H1 (cell line): ENCODE measurements at regions not wholly inside any gene's neighbourhood (a gene's known extent, or its start where the extent isn't known, plus 50 kb on each side); places are given as distances from the start of the nearest gene placed in this dataset.

ENCODE experiments used
- FOSL1 ChIP-seq: IDR thresholded peaks from 2 replicates; pipeline ENCODE4 v1.6.1; 2011; ENCODE audit warnings: mild to moderate bottlenecking, low read depth, low read length, moderate library complexity; ENCODE audit not compliant: insufficient read depth
- NANOG ChIP-seq: IDR thresholded peaks from 2 replicates; pipeline ENCODE4 v1.6.1; 2011; ENCODE audit warnings: low read length, low read depth, mild to moderate bottlenecking, inconsistent platforms; ENCODE audit not compliant: insufficient read depth, poor library complexity, severe bottlenecking
- RBBP5 ChIP-seq: IDR thresholded peaks from 2 replicates; pipeline ENCODE4 v1.7.1; 2012; ENCODE audit warnings: low read depth, mild to moderate bottlenecking, inconsistent platforms, low read length, moderate library complexity, borderline replicate concordance

DNA sequence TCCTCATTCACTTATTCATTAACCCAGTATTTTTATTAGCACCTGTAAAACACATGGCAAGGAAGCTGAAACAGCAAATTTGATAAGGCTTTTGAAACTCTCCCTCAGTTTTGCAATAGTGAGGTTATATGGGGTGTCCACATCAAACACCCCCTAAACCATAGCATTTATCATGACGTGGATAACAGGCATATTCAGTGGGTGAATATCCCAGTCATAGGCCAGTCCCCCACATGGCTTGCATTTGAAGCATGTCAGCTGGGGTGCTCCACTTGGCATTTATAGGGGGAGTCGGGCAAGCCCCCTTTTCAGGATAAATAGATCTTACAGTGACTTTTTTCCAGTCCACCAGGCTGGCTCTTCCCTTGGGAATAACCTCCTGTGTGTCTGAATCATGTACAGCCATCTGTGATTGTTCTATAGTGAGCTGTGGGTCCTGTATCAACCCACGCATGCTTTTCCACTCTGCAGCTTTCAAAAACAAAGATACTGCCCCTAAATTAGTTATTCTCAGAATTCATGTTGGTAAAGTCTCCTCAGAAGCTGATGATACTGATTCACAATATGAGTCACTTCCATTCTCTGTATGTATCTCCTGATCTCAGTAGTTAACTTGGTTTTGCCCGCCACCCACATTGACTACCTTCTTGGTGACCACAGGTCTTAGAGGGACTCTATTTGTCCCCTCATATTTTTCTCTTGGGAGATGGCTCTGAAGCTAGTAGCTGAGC is 84.4 kb upstream of the SPIN1 start (continued):
- no peak for TF ChIP-seq FOSL1
- TF ChIP-seq RBBP5 = no peak
- TF ChIP-seq NANOG = no peak
